CD14-positive monocyte (primary cell): ENCODE measurements at regions not wholly inside any gene's neighbourhood (a gene's known extent, or its start where the extent isn't known, plus 50 kb on each side); places are given as distances from the start of the nearest gene placed in this dataset.

Experiments
- DNase-seq, 3 donors: peaks; one replicate each; pipeline ENCODE4 v3.0.0-alpha.2; 2011 to 2022
- H2AFZ ChIP-seq: 2 replicates; pipeline ENCODE4 v1.6.0; 2012; ENCODE audit warnings: mild to moderate bottlenecking, low read depth, low read length, inconsistent platforms; ENCODE audit not compliant: insufficient read depth, poor library complexity, severe bottlenecking
- H3K27ac ChIP-seq, 2 donors: 1 replicate in 1 of 2; 2 replicates in 1 of 2; pipeline ENCODE4 v1.5.1; 2012 to 2013; ENCODE audit warnings: low read length in 2 of 2, control low read depth in 1 of 2, inconsistent platforms in 1 of 2, low read depth in 1 of 2, mild to moderate bottlenecking in 1 of 2
- H3K27me3 ChIP-seq, 2 donors: one replicate each; pipeline versions ENCODE4 v1.6.0 to v1.6.1; 2011 to 2013; ENCODE audit warnings: low read length in 2 of 2; ENCODE audit not compliant: control insufficient read depth in 2 of 2, insufficient read depth in 2 of 2
- H3K36me3 ChIP-seq, 2 donors: replicated peaks in 1 of 2; 1 replicate in 1 of 2; 2 replicates in 1 of 2; pipeline versions ENCODE4 v1.5.1 to v1.6.1; 2012 to 2013; ENCODE audit warnings: low read length in 2 of 2, control low read depth in 1 of 2, inconsistent platforms in 1 of 2, mild to moderate bottlenecking in 1 of 2; ENCODE audit not compliant: insufficient read depth in 2 of 2, control insufficient read depth in 1 of 2
- H3K4me1 ChIP-seq, 2 donors: 1 replicate in 1 of 2; 2 replicates in 1 of 2; pipeline versions ENCODE4 v1.5.1 to v1.6.1; 2012 to 2013; ENCODE audit warnings: low read length in 2 of 2, control low read depth in 1 of 2, inconsistent platforms in 1 of 2, mild to moderate bottlenecking in 1 of 2, moderate library complexity in 1 of 2; ENCODE audit not compliant: insufficient read depth in 2 of 2, control insufficient read depth in 1 of 2
- H3K4me2 ChIP-seq: replicated peaks from 2 replicates; pipeline ENCODE3; 2012; ENCODE audit warnings: low read length, moderate library complexity, mild to moderate bottlenecking; ENCODE audit not compliant: poor library complexity, severe bottlenecking; ENCODE audit errors: extremely low read depth
- H3K4me3 ChIP-seq, 3 experiments: fragments of 200-600 bp in 1 of 3; sonication (generic) in 1 of 3; replicated peaks in 1 of 3; 1 replicate in 2 of 3; 2 replicates in 1 of 3; pipeline ENCODE4 v1.5.1; 2011 to 2013; ENCODE audit warnings: low read length in 3 of 3, mild to moderate bottlenecking in 3 of 3, control low read depth in 2 of 3, low read depth in 2 of 3, inconsistent platforms in 1 of 3, moderate library complexity in 1 of 3
- H3K79me2 ChIP-seq: 2 replicates; pipeline ENCODE4 v1.6.0; 2012; ENCODE audit warnings: mild to moderate bottlenecking, control low read depth, inconsistent platforms, low read length, moderate library complexity; ENCODE audit not compliant: insufficient read depth
- H3K9ac ChIP-seq: 2 replicates; pipeline ENCODE4 v1.6.0; 2017; ENCODE audit warnings: low read length, mild to moderate bottlenecking; ENCODE audit not compliant: insufficient read depth, poor library complexity, severe bottlenecking
- H3K9me3 ChIP-seq, 2 donors: replicated peaks in 1 of 2; 1 replicate in 1 of 2; 2 replicates in 1 of 2; pipeline versions ENCODE4 v1.5.1 to v1.6.1; 2012 to 2013; ENCODE audit warnings: low read length in 2 of 2, control low read depth in 1 of 2; ENCODE audit not compliant: control insufficient read depth in 1 of 2, insufficient read depth in 1 of 2
- H4K20me1 ChIP-seq: 2 replicates; pipeline ENCODE4 v1.6.0; 2012; ENCODE audit warnings: mild to moderate bottlenecking, low read length, control low read depth, moderate library complexity; ENCODE audit not compliant: insufficient read depth
- H3K27ac Mint-ChIP-seq, 7 donors: one replicate each; pipeline ENCODE4 v1.8.0; 2020; ENCODE audit warnings: mild to moderate bottlenecking in 7 of 7, mixed read lengths in 7 of 7, moderate library complexity in 6 of 7, inconsistent platforms in 2 of 7
- H3K27me3 Mint-ChIP-seq, 3 donors: one replicate each; pipeline ENCODE4 v1.8.0; 2021 to 2022; ENCODE audit warnings: low read depth in 3 of 3, mild to moderate bottlenecking in 3 of 3, mixed read lengths in 3 of 3, moderate library complexity in 3 of 3, inconsistent platforms in 1 of 3
- H3K36me3 Mint-ChIP-seq, 2 donors: one replicate each; pipeline ENCODE4 v1.8.0; 2020; ENCODE audit warnings: mixed read lengths in 2 of 2, inconsistent platforms in 1 of 2, mild to moderate bottlenecking in 1 of 2
- H3K4me1 Mint-ChIP-seq: one replicate; pipeline ENCODE4 v1.8.0; 2020; ENCODE audit warnings: mild to moderate bottlenecking, mixed read lengths
- H3K4me3 Mint-ChIP-seq, 2 donors: one replicate each; pipeline ENCODE4 v1.8.0; 2020; ENCODE audit warnings: mild to moderate bottlenecking in 2 of 2, mixed read lengths in 2 of 2, moderate library complexity in 1 of 2
- H3K9me3 Mint-ChIP-seq, 7 donors: one replicate each; pipeline ENCODE4 v1.8.0; 2020 to 2022; ENCODE audit warnings: mixed read lengths in 7 of 7, mild to moderate bottlenecking in 6 of 7, moderate library complexity in 6 of 7, inconsistent platforms in 2 of 7
- CTCF ChIP-seq: fragments of 200-600 bp; IDR thresholded peaks from one replicate; pipeline ENCODE4 v1.8.0; 2022; ENCODE audit warnings: antibody characterized with exemption, mild to moderate bottlenecking
- WGBS: methylation state at CpG from one replicate; pipeline ENCODE4 v1.1.5; 2013; ENCODE audit warnings: missing lambda C conversion rate; ENCODE audit not compliant: insufficient coverage; 5-methylcytosine and 5-hydroxymethylcytosine counted together
- intact Hi-C, 2 donors: fragments of 100-400 bp; cut with micrococcal nuclease; formaldehyde crosslinking; loops; one replicate each; pipeline versions ENCODE4 v1.15.0 to v1.15.1; 2023

DNA sequence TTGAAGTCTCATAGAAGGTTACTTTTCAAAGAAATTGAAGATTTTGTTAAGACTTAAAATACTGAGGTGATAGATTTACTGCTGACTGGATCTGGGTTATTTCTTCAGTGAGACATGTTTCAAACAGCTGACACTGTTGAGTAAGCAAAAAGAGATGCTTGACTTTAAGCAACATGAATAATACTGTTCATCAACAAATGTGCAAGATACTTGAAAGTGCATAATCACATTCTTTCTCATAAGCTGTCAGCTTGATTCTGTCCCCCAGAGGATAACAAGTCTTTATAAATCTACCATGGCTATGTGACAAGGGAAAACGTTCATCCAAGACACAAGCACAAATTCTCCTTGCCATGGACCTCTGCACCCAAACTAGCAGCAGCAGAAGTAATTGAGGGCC, 260.1 kb upstream of the CDH18 start:
- no peaks in the 10 kb centered on the region for H3K36me3 ChIP-seq
- no peak overlapping the region for H3K4me3 ChIP-seq
- peaks cover 4 to 16% of the 10 kb centered on the region in 2 donors for H3K9me3 ChIP-seq
- H3K4me1 ChIP-seq = no peaks in the 10 kb centered on the region
- H3K4me2 ChIP-seq = no peak overlapping the region
- H3K27ac ChIP-seq = no peak overlapping the region
- Mint-ChIP-seq H3K27ac (no peak overlapping the region), H3K4me3 (no peak overlapping the region), H3K36me3 (no peaks in the 10 kb centered on the region), H3K9me3 (peaks cover 1 to 20% (median 4%) of the 10 kb centered on the region in 7 donors), H3K27me3 (no peaks in the 10 kb centered on the region), H3K4me1 (no peaks in the 10 kb centered on the region)
- no peak overlapping the region for H3K9ac ChIP-seq
- no peak for DNase-seq
- WGBS = 57% methylated on average over 1 of the region's 1 CpG
- H2AFZ ChIP-seq = no peak overlapping the region
- TF ChIP-seq CTCF = no peak
- no peaks in the 10 kb centered on the region for H3K79me2 ChIP-seq
- intact Hi-C loops = no loop called here
- H4K20me1 ChIP-seq = no peaks in the 10 kb centered on the region
- no peaks in the 10 kb centered on the region for H3K27me3 ChIP-seq

DNA sequence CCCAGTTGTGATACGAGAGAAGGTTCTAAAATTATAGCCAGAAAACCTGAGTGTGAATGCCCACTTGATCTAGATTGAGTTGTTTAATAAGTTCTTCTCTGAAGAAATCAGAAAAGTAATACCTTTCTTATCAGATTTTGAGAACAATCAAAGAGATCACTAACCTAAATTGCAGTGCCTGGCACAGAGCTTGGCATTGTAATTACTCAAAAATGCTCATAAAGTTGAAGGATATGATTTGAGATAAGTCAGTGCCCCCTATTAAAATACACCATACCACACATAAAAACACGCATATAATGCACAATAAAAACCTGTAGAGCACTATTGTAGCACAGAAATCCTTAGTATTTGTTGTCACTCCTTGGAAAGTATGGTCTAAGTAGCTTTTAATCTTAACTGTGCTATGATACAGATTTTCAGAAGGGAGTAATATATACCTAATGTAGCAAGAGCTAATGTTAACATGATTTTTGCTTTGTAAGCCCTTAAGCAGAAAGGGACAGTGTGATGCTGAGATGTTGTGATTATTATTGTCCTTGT, 257.5 kb upstream of the CDH18 start:
- intact Hi-C loops = no loop called here
- no peak for DNase-seq
- H3K4me1 Mint-ChIP-seq = no peaks in the 10 kb centered on the region
- H3K27ac Mint-ChIP-seq = no peak overlapping the region
- Histone ChIP-seq H3K4me2 (no peak overlapping the region), H3K36me3 (no peaks in the 10 kb centered on the region), H3K9me3 (peaks cover 0 to 9% of the 10 kb centered on the region in 2 donors), H2AFZ (no peak overlapping the region), H4K20me1 (no peaks in the 10 kb centered on the region), H3K27me3 (no peaks in the 10 kb centered on the region), H3K79me2 (no peaks in the 10 kb centered on the region), H3K4me3 (no peak overlapping the region), H3K4me1 (no peaks in the 10 kb centered on the region), H3K27ac (no peak overlapping the region), H3K9ac (no peak overlapping the region)
- no peaks in the 10 kb centered on the region for H3K36me3 Mint-ChIP-seq
- H3K9me3 Mint-ChIP-seq = peaks cover 0 to 12% (median 4%) of the 10 kb centered on the region in 7 donors
- TF ChIP-seq CTCF = no peak
- H3K27me3 Mint-ChIP-seq = no peaks in the 10 kb centered on the region
- no peak overlapping the region for H3K4me3 Mint-ChIP-seq
- WGBS = 100% methylated on average over 1 of the region's 2 CpGs
